ENCODE measurements at regions not wholly inside any gene's neighbourhood (a gene's known extent, or its start where the extent isn't known, plus 50 kb on each side); places are given as distances from the start of the nearest gene placed in this dataset.

DNA sequence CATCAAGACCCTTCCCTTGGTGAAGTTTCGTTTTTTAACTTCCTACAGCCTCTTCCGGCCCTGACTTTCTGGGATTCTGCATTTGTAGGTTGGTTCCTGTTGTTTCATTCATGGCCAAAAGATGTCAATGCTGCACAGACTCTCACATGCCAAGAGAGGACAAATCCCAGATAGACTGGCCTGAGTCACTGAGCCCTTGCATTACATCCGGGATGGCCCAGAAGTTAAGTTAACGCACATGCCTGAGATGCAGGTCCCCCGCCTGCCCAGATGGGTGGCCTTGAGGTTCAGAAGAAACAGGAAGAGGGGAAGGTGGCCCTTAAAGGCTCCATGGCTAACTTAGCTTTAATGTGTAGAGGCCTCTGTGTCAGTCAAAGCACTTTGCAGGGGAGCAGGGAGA lies 51.6 kb upstream of the SRGAP3 start:
- no peak for DNase-seq

DNA sequence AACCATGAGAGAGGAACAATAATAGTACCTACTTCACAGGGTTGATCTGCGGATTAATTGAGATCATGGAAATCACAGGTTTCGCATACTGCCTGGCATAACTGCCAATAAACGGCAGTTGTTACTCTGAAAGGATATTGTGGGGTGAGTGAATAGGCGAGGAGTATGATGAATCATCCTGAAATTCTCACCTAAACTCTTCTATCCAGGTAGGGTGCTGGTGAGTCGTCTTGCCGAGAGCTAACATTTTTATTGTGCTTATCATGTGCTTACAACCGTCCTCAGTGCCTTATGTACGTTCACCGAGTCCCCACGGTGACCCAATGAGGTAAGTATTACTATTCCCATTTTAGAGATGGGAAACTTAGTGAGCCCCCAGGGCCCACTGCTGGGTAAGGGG lies 52.4 kb upstream of the SRGAP3 start:
- no peak for DNase-seq

DNA sequence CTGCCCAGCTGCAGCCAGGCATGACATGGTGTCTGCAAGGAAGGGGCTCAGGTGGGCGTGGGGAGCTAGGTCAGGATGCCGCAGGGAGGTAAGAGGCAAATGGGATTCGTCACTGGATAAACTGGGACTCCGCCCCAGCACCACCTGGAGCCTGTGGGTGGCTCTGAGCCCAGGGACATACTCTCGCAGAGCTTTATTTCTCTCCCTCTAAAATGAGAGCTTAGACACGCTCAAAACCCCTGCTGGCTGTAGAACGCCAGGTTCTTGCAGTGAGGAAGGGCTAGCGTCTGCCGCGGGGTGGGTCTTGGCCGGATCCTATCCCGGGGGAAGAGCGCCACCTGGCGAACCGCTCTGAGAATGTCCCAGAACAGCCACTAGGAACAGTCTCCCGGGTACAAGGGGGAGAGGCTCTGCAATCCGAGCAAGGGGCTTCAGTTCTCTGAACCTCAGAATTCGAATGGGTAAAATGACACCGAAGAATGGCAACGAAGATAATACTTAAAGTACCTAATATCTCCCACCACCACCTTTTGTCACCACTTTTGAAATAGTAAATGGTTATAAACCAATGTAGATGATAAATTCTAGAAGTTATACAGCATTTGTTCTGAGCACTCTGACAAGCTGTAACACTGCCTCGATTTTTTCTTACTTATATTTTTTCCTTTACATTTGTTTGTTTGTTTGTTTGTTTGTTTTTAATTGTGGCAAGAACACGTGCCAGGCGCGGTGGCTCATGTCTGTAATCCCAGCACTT lies 53.2 kb upstream of the SRGAP3 start:
- DNase-seq, result peak; percentile 53

DNA sequence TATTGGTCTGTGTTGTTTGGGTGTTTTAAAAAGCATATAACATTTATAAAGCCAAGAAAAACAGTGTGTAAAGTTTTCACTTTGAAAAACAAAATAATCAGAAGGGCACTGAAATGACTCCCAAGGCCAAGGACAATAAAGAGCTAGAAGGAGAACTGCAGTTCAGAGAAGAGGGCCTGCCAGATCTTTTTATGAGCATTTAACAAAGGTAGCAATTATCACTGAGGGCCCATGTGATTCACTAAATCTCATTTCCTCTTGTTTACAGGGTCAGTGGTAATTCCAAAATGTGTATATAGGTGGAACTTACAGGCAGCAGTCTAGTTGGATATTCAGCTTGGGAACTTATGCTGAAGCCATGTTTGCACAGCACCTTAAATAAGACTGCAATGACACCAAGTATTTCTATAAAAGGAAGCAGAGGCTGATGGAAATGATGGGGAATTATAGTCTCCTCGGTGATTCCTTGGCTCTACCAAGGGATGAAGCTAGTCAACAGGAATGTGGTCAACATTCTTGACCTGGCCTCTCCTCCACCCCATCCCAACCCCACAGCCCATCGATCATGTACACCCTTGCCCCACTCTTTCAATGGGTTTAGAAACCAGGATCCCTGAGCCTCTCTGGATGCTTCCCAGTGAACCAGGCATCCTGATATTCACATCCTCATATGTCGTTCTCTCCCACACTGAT lies 54.4 kb upstream of the THUMPD3 start:
- DNase-seq, result no peak

DNA sequence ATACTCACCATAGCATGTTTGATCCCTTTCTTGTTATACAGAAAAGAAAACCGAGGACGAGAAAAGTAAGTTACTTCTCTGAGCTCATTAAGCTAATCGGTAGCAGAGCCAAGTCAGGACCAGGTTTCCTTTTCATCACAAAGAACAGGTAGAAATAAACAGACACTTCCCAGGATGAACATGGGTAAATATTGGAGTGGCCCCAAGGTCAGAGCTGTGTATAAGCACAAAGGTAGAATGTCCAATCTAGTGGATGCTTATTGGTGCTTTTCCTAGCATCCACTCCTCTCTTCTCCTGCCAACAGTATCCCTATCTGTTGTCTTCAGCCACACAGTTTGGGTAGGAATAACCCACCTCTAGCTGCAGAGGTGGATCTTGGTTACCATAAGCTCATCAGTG lies 52.8 kb upstream of the THUMPD3 start:
- no peak for DNase-seq

DNA sequence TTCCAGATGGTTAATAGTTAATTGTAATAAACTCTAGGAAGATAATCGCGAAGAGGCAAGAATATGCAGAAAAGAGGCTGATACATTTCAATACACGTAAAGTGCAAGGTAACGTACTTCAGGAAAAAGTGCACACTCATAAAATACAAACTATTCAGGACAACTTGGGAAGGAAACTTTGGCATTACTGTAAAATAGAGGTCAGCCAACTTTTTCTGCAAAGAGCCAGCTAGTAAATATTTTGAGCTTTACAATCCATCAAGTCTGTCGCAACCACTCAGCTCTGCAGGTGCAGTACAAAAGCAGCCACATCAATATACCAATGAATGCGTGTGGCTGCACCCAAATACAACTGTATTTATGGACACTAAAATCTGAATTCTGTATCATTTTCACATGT lies 51.6 kb upstream of the THUMPD3 start:
- DNase-seq, result no peak

Data from NCI-H1694 treated with DMSO at 0.1 percent for 48 hours (cell line).